Frontal cortex (tissue), 3 donors: ENCODE measurements at regions not wholly inside any gene's neighbourhood (a gene's known extent, or its start where the extent isn't known, plus 50 kb on each side); places are given as distances from the start of the nearest gene placed in this dataset.

Source experiments
- DNase-seq, 2 donors: peaks; one replicate each; pipeline ENCODE4 v3.0.0; 2012; ENCODE audit warnings: low spot score in 2 of 2
- FAIRE-seq: peaks from 2 replicates; lab custom pipeline; 2012; peaks lifted over from hg19 to GRCh38; lab: Jason Lieb, UNC
- donor health status: control.
- donor health status: control.
- donor health status: control.

DNA sequence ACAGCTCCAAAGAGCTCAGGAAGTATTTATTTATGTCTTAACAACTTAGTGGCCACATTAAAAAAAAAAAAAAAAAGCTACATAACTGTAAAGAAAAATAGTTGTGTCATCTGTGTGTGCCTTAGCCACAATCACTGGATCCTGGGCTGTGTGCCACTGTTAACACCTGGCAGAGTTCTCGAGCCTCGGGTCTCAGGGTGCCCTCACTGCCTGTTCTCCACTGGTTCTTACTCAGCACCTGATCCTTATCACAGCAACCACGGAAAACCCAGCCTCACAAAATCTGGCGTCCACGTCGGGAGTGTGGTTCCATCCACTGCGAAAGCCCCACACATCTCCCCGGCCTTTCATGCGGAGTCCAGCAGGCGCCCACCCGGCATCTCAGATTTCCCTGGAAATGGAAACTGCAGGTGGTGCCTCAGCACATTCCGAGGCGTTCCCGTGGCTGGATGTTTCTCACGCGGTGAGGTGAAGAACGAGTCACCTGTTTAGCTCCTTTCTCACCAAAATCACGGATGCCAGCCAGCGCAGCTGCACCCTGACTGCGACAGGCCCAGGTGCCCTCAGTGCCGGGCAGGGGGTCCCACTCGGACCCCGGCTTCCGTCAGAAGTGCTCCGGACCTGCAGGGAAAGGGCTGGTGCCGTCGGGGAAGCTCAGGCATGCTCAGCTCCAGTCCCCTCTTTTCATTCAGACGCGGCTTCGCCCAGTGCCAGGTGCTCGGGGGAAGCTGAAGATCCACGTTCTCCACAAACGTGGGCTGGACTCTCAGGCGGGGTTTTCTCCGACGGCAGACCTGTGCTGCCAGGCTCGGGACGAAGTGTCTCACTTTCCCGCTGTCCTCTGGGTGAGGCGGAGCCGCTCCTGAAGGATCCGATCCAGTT lies 198.7 kb upstream of the SALL3 start:
- no peak for DNase-seq
- FAIRE-seq, result no peak

DNA sequence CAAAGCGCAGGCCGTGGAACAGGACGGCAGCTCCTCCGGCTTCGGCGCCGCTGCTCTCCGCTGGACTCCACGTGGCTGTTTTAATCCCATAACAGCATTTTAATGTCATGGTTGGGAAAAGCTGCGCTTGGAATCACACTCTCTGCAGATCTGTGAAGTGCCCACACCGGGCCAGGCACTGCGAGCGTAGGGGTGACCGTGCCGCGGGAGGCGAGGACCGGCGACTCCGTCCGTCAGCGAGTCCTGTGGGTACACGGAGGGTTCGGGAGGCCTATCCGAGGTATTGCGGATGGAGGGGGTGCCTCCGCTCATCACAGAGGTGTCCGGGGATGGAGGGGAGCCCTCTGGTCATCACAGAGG lies 198.0 kb upstream of the SALL3 start:
- DNase-seq, result no peak
- no peak for FAIRE-seq

- FAIRE-seq (no peak), DNase-seq (no peak)
Measured at GRCh38 chr18:78782951-78783563, 196.6 kb upstream of the SALL3 start.

DNA sequence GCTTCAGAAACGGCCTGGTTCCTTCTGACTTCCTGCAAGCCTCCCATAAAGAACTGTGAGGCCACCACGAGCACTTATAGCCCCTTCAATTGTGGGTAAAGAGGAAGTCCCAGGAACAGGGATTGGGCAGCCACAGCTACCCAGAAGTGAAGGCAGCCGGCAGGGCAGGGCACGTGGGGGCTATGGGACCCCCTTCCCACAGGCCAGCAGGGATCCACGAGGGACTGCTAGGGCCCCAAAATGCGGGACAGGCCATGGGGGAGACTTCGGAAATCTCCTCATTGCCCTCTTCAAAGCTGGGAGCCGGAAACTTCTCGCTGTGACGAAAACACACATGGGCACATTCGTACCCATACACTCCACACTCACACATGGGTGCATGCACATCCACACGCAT lies 196.1 kb upstream of the SALL3 start:
- FAIRE-seq, result no peak
- no peak for DNase-seq

GRCh38 chr18:78784861-78785260 lies 194.8 kb upstream of the SALL3 start:
- DNase-seq (no peak), FAIRE-seq (no peak)

DNA sequence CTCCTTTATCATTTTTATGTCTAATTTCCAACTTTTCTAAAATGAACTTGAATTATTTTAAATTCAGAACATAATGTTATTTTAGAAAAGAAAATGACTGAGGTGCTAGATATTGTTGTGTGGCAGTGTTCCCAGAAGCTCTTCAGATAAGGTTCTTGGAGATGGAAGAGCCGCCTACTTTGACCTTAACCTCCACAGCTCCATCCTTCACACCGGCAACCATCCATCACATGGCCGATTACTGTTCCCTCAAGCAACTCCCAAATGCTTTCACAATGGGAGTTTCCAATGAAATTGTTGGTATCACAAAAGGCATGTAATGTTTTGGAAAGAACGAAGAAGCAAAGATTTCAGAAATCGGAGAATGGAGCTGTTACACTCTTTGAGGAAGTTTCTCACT lies 193.9 kb upstream of the SALL3 start:
- no peak for FAIRE-seq
- DNase-seq, result no peak

GRCh38 chr18:78786776-78787175 lies 192.8 kb upstream of the SALL3 start:
- DNase-seq, result no peak

DNA sequence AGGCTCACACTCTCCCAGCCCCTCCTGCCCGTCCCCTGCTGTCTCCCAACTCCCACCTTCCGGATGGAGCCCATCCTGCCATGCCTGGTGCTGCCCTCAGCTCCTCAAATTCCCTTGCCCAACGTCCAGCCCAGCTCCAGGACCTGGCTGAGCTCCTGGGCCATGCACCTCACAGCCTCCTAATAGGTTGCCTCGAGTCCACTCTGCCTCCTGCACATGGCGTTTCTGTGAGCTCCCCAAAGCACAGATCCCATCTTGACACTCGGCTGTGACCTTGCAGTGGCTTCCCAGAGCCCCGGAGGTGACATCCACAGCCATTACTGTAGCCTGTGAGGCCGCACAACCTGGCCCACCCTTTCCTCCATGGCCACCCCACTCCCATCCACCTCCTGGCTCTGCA lies 191.9 kb upstream of the SALL3 start:
- DNase-seq (no peak), FAIRE-seq (no peak)

More at GRCh38 chr18:78786776-78787175, 192.8 kb upstream of the SALL3 start:
- no peak for FAIRE-seq

GRCh38 chr18:78788161-78788560 lies 191.5 kb upstream of the SALL3 start:
- no peak for DNase-seq
- FAIRE-seq, result no peak

DNA sequence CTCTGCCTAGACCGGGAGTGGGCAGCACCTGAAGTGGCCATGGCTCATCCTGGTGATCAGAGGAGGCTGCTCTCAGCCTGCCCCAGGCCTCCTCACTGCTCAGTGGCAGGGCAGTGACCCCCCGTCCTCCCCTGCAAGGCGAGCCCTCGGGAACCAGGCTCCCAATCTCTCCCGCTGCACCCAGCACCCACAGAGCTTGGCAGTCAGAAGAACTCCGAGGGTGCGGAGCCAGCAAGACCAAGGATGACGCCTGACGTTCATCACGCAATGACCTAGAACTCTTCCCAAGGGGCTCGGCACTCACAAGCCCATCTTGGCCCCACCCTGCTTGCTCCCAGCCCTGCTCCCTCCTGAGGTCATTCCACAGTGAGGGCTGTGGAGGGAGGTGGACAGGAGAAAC lies 189.8 kb upstream of the SALL3 start:
- FAIRE-seq (no peak), DNase-seq (no peak)

- DNase-seq, result no peak
- FAIRE-seq, result no peak
Measured at GRCh38 chr18:78790511-78790910, 189.1 kb upstream of the SALL3 start.

DNA sequence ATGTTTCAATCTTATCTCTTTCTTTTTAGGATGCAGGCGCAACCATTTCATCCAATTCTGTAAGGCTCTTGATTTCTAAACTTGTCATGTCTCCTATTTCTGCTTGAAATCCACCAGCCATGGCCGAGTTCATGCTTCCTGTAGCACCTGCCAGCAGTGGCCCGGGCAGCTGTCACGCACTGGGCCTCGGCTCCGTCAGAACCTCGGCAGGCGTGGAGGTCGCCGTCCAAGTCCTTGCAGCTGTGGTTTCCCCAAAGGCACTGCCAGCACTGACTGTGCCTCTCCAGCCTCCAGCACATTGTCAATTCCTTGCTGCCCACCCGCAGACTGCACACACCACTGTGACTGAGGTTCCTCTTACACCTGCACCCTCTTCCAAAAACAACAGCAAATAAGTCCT lies 188.7 kb upstream of the SALL3 start:
- FAIRE-seq (no peak), DNase-seq (no peak)

DNA sequence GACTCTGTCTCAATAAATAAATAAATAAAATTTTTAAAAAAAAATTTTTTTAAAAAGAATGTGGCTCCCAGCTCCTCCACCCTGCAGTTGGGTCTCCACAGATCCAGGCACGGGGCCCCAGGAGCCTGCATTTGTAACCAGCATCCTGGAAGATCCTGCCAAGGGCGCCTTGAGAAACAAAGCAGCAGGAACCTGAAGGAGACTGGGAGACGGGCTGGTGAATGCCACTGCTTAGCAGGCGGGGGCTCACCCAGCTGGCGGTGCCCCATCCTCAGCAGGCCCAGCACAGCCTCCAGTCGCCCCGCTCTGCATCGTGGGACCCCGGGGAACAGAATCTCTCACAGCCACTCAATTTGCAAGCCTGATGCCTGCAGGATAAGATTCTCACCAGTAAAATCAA lies 187.5 kb upstream of the SALL3 start:
- FAIRE-seq (no peak), DNase-seq (no peak)

DNA sequence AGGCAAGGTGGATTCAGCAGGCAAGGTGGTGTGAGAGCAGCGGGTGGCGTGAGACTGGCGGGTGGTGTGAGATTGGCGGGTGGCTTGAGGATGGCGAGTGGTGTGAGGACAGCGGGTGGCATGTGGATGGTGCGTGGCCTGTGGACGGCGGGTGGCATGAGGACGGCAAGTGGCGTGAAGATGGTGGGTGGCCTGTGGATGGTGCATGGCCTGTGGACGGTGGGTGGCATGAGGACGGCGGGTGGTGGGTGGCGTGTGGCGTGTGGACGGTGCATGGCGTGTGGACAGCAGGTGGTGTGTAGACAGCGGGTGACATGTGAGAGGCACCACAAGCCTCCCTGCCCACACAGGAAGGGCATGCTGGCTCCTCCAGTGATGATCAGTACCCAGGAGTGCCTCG lies 186.9 kb upstream of the SALL3 start:
- FAIRE-seq (no peak), DNase-seq (no peak)

DNA sequence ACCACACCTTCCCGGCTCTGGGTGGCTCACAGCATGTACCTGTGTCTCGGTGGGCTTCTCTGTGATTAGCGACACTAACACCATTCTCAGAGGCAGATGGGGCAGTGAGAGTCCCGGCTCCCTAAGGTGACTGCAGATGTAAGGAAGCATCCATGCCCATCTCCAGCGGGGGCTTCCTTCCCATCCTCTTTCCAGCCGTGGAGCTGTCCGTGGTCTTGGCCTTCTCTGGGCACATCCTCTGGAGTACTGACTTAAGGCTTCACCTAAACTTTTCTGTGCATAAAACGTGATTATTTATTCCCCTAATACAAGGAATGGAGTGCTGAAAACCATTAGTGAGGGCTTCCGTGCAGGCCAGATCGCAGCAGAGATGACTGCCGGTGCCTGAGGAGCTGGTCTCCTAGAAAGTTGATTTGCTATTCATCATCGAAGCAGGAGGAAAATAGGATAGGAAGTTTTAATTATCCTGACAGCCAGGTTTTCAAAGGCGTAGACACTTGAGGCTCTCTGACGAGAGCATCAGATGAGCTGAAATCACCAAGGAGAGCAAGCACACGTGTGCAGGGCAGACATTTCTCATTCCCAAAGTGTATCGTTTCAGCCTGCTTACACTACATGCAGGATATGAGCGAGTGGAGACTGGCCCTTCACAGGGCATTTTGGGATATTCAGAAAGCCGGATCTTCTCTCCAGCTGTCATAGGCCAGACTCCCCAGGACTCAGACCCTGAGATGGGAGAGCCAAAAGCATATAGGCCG lies 186.1 kb upstream of the SALL3 start:
- no peak for FAIRE-seq
- no peak for DNase-seq

GRCh38 chr18:78794071-78794430 lies 185.6 kb upstream of the SALL3 start:
- FAIRE-seq (no peak), DNase-seq (no peak)

- DNase-seq (no peak), FAIRE-seq (no peak)
Measured at GRCh38 chr18:78796693-78797455, 182.7 kb upstream of the SALL3 start.

GRCh38 chr18:78797499-78797898 lies 182.1 kb upstream of the SALL3 start:
- DNase-seq, result no peak
- FAIRE-seq, result no peak

DNA sequence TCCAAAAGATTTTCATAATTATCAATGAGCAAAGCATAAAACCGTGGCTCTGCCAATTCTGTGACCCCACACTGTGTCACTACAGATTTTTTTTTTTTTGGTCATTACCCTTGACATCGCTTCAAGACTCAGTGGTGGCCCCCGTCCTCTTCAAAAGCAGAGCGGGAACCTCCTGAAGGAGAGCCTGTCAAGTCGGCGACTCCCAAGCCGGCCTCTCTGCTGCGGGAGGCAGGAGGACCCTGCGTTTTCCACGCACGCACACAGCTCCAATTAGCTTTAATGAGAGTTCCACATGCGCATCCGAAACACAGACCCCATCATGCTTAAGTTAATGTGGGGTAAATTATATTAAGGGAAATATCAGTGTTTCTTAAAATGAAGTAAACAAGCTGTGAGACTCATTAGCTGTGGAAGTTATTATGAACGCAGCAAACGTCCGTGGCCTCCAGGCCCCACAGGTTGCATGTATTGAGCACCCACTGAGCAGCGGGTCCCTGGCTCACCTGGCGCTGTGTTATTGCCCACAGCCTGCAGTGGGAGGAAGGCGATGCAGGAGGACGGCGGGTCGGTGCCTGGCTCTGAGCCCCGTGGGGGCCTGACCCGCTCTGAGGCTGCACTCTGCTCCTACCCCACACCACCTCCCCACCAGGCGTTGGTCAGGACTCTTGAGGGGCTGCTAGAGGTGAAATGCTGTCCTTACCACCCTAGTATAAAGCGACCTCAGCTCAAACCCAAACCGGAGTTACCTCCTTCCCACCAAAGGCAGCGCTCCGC lies 181.0 kb upstream of the SALL3 start:
- DNase-seq (no peak), FAIRE-seq (no peak)
